Esophagus muscularis mucosa (tissue), 4 donors: ENCODE measurements at regions not wholly inside any gene's neighbourhood (a gene's known extent, or its start where the extent isn't known, plus 50 kb on each side); places are given as distances from the start of the nearest gene placed in this dataset.

Source experiments
- DNase-seq: peaks from one replicate; pipeline ENCODE4 v3.0.0-alpha.2; 2017; ENCODE audit errors: extremely low spot score
- H3K27ac ChIP-seq, 4 donors: fragments of 200-600 bp; sonication (generic); replicated peaks in 1 of 4; 1 replicate in 3 of 4; 2 replicates in 1 of 4; pipeline ENCODE4 v1.5.1; 2016 to 2019; ENCODE audit warnings: mild to moderate bottlenecking in 1 of 4
- H3K27me3 ChIP-seq, 4 donors: fragments of 200-600 bp; sonication (generic); one replicate each; pipeline versions ENCODE4 v1.5.1 to v1.6.0; 2016 to 2019
- H3K36me3 ChIP-seq, 4 donors: fragments of 200-600 bp; sonication (generic); one replicate each; pipeline ENCODE4 v1.5.1; 2016 to 2019
- H3K4me1 ChIP-seq, 4 donors: fragments of 200-600 bp; sonication (generic); one replicate each; pipeline ENCODE4 v1.5.1; 2016 to 2019
- H3K4me3 ChIP-seq, 4 donors: fragments of 200-600 bp; sonication (generic); 1 replicate in 2 of 4; 2 replicates in 2 of 4; pipeline ENCODE4 v1.5.1; 2016 to 2019; ENCODE audit warnings: mild to moderate bottlenecking in 4 of 4, moderate library complexity in 1 of 4
- H3K9me3 ChIP-seq, 4 donors: fragments of 200-600 bp; sonication (generic); 1 replicate in 3 of 4; 2 replicates in 1 of 4; pipeline ENCODE4 v1.5.1; 2016 to 2019
- CTCF ChIP-seq, 3 experiments: fragments of 200-600 bp in 2 of 3; fragments of 450-650 bp in 1 of 3; sonication (generic) in 2 of 3; IDR thresholded peaks; one replicate each; pipeline ENCODE4 v1.5.1; 2017 to 2019; ENCODE audit warnings: antibody characterized with exemption in 3 of 3, mild to moderate bottlenecking in 2 of 3, moderate library complexity in 1 of 3
- EP300 ChIP-seq: sonication (generic); formaldehyde crosslinking; IDR thresholded peaks from one replicate; pipeline ENCODE4 v1.6.1; 2017; ENCODE audit warnings: antibody characterized with exemption
- POLR2A ChIP-seq: fragments of 450-650 bp; IDR thresholded peaks from one replicate; pipeline ENCODE4 v1.6.1; 2017; ENCODE audit warnings: antibody characterized with exemption, moderate library complexity, mild to moderate bottlenecking, low read depth
- POLR2AphosphoS5 ChIP-seq, 2 donors: sonication (generic); formaldehyde crosslinking; IDR thresholded peaks; one replicate each; pipeline ENCODE4 v1.6.1; 2017; ENCODE audit warnings: antibody characterized with exemption in 2 of 2
- WGBS: methylation state at CpG from one replicate; pipeline ENCODE4 v1.1.5; 2018; 5-methylcytosine and 5-hydroxymethylcytosine counted together
- intact Hi-C: fragments of 100-400 bp; cut with DNase I; formaldehyde crosslinking; loops from one replicate; pipeline ENCODE4 v1.15.1; 2023

- Histone ChIP-seq H3K36me3 (no peaks in the 10 kb centered on the region), H3K4me3 (no peak overlapping the region), H3K9me3 (no peaks in the 10 kb centered on the region), H3K27me3 (no peaks in the 10 kb centered on the region), H3K27ac (no peak overlapping the region), H3K4me1 (no peaks in the 10 kb centered on the region)
- 58% methylated on average over 8 of the region's 8 CpGs for WGBS
- intact Hi-C loops: no loop called here
- no peak for DNase-seq
- TF ChIP-seq POLR2AphosphoS5 (IDR thresholded peaks at IDR 0.05) (no peak), POLR2A (no peak), EP300 (no peak), CTCF (IDR thresholded peaks at IDR 0.05) (no peak)
Observed at GRCh38 chr12:90071996-90072395, 363.4 kb upstream of the ATP2B1 start.

- no peak for TF ChIP-seq CTCF (IDR thresholded peaks at IDR 0.05)
- no peak for TF ChIP-seq POLR2AphosphoS5 (IDR thresholded peaks at IDR 0.05)
- TF ChIP-seq EP300: no peak
- no peak for TF ChIP-seq POLR2A
- no peaks in the 10 kb centered on the region for H3K36me3 ChIP-seq
- H3K4me1 ChIP-seq: peaks cover 0 to 8% (median 3%) of the 10 kb centered on the region in 4 donors
- 91% methylated on average over 2 of the region's 2 CpGs for WGBS
- intact Hi-C loops: no loop called here
- DNase-seq: no peak
- H3K27me3 ChIP-seq: no peaks in the 10 kb centered on the region
- no peak overlapping the region for H3K4me3 ChIP-seq
- H3K9me3 ChIP-seq: no peaks in the 10 kb centered on the region
- H3K27ac ChIP-seq: no peak overlapping the region
Observed at GRCh38 chr12:90069711-90070110, 361.1 kb upstream of the ATP2B1 start.

GRCh38 chr12:90067791-90068190 is 359.2 kb upstream of the ATP2B1 start:
- intact Hi-C loops: no loop called here
- H3K9me3 ChIP-seq: no peaks in the 10 kb centered on the region
- TF ChIP-seq CTCF (IDR thresholded peaks at IDR 0.05) (no peak), EP300 (no peak), POLR2AphosphoS5 (IDR thresholded peaks at IDR 0.05) (no peak), POLR2A (no peak)
- WGBS: 85% methylated on average over 1 of the region's 1 CpG
- peaks cover 0 to 11% (median 4%) of the 10 kb centered on the region in 4 donors for H3K4me1 ChIP-seq
- no peaks in the 10 kb centered on the region for H3K36me3 ChIP-seq
- no peaks in the 10 kb centered on the region for H3K27me3 ChIP-seq
- DNase-seq: no peak
- no peak overlapping the region for H3K4me3 ChIP-seq
- no peak overlapping the region for H3K27ac ChIP-seq

GRCh38 chr12:90064852-90065801 is 356.5 kb upstream of the ATP2B1 start:
- Histone ChIP-seq H3K4me3 (no peak overlapping the region), H3K27ac (no peak overlapping the region), H3K36me3 (no peaks in the 10 kb centered on the region), H3K4me1 (peaks cover 0 to 11% (median 4%) of the 10 kb centered on the region in 4 donors), H3K9me3 (no peaks in the 10 kb centered on the region), H3K27me3 (no peaks in the 10 kb centered on the region)
- TF ChIP-seq POLR2A: no peak
- no peak for DNase-seq
- intact Hi-C loops: no loop called here
- 56% methylated on average over 4 of the region's 4 CpGs for WGBS

- H3K4me1 ChIP-seq: peaks cover 0 to 29% (median 4%) of the 10 kb centered on the region in 4 donors
- TF ChIP-seq CTCF (IDR thresholded peaks at IDR 0.05) (no peak), POLR2A (no peak), EP300 (no peak), POLR2AphosphoS5 (IDR thresholded peaks at IDR 0.05) (no peak)
- intact Hi-C loops: no loop called here
Observed at GRCh38 chr12:90062799-90063198, 354.2 kb upstream of the ATP2B1 start.

More at GRCh38 chr12:90062799-90063198, 354.2 kb upstream of the ATP2B1 start:
- H3K27me3 ChIP-seq: no peaks in the 10 kb centered on the region
- no peak for DNase-seq
- 88% methylated on average over 4 of the region's 4 CpGs for WGBS
- H3K36me3 ChIP-seq: no peaks in the 10 kb centered on the region
- no peak overlapping the region for H3K4me3 ChIP-seq
- no peaks in the 10 kb centered on the region for H3K9me3 ChIP-seq
- no peak overlapping the region for H3K27ac ChIP-seq
